GM21786 (cell line): ENCODE measurements at regions not wholly inside any gene's neighbourhood (a gene's known extent, or its start where the extent isn't known, plus 50 kb on each side); places are given as distances from the start of the nearest gene placed in this dataset.

Experiments used
- ATAC-seq: cut with Tn5 transposase; IDR thresholded peaks from one replicate; pipeline ENCODE4 v1.9.1; 2021; ENCODE audit not compliant: unreplicated experiment

GRCh38 chr4:135605076-135605475, 1403.5 kb upstream of the PABPC4L start:
- no peak for ATAC-seq

- no peak for ATAC-seq
Observed at GRCh38 chr4:135604531-135604930, 1402.9 kb upstream of the PABPC4L start.

GRCh38 chr4:135601351-135601750, 1399.8 kb upstream of the PABPC4L start:
- ATAC-seq: no peak

- ATAC-seq: no peak
Observed at GRCh38 chr4:135598151-135598550, 1396.6 kb upstream of the PABPC4L start.

GRCh38 chr4:135594521-135594920, 1392.9 kb upstream of the PABPC4L start:
- ATAC-seq: no peak

- no peak for ATAC-seq
Observed at GRCh38 chr4:135575041-135575440, 1373.5 kb upstream of the PABPC4L start.

- no peak for ATAC-seq
Observed at GRCh38 chr4:135573251-135573650, 1371.7 kb upstream of the PABPC4L start.

GRCh38 chr4:135564090-135564489, 1362.5 kb upstream of the PABPC4L start:
- no peak for ATAC-seq

- ATAC-seq: no peak
Observed at GRCh38 chr4:135553213-135553612, 1351.6 kb upstream of the PABPC4L start.

GRCh38 chr4:135552131-135552530, 1350.5 kb upstream of the PABPC4L start:
- ATAC-seq: no peak

GRCh38 chr4:135548711-135549110, 1347.1 kb upstream of the PABPC4L start:
- no peak for ATAC-seq

GRCh38 chr4:135545616-135546317, 1344.2 kb upstream of the PABPC4L start:
- ATAC-seq: no peak

- ATAC-seq: no peak
Observed at GRCh38 chr4:135538698-135539097, 1337.1 kb upstream of the PABPC4L start.

GRCh38 chr4:135533053-135533452, 1331.5 kb upstream of the PABPC4L start:
- no peak for ATAC-seq

GRCh38 chr4:135532132-135532531, 1330.5 kb upstream of the PABPC4L start:
- ATAC-seq: no peak

GRCh38 chr4:135515295-135515694, 1313.7 kb upstream of the PABPC4L start:
- no peak for ATAC-seq

GRCh38 chr4:135510582-135510981, 1309.0 kb upstream of the PABPC4L start:
- no peak for ATAC-seq

GRCh38 chr4:135508006-135508714, 1306.6 kb upstream of the PABPC4L start:
- no peak for ATAC-seq

GRCh38 chr4:135497563-135498152, 1296.1 kb upstream of the PABPC4L start:
- no peak for ATAC-seq

- ATAC-seq: no peak
Observed at GRCh38 chr4:135492439-135492838, 1290.8 kb upstream of the PABPC4L start.

- ATAC-seq: no peak
Observed at GRCh38 chr4:135485371-135485770, 1283.8 kb upstream of the PABPC4L start.

GRCh38 chr4:135476272-135476671, 1274.7 kb upstream of the PABPC4L start:
- no peak for ATAC-seq
